Left renal pelvis (tissue), 4 donors: ENCODE measurements at regions not wholly inside any gene's neighbourhood (a gene's known extent, or its start where the extent isn't known, plus 50 kb on each side); places are given as distances from the start of the nearest gene placed in this dataset.
"Not testable (repeated sequence)": the region's sequence is repeated elsewhere in the genome, so short reads cannot be mapped to it uniquely, and the experiment has no call there.

Source experiments
- DNase-seq, 4 donors: peaks; one replicate each; pipeline ENCODE4 v3.0.0-alpha.2; 2013; ENCODE audit warnings: low read depth in 4 of 4, low spot score in 3 of 4

DNA sequence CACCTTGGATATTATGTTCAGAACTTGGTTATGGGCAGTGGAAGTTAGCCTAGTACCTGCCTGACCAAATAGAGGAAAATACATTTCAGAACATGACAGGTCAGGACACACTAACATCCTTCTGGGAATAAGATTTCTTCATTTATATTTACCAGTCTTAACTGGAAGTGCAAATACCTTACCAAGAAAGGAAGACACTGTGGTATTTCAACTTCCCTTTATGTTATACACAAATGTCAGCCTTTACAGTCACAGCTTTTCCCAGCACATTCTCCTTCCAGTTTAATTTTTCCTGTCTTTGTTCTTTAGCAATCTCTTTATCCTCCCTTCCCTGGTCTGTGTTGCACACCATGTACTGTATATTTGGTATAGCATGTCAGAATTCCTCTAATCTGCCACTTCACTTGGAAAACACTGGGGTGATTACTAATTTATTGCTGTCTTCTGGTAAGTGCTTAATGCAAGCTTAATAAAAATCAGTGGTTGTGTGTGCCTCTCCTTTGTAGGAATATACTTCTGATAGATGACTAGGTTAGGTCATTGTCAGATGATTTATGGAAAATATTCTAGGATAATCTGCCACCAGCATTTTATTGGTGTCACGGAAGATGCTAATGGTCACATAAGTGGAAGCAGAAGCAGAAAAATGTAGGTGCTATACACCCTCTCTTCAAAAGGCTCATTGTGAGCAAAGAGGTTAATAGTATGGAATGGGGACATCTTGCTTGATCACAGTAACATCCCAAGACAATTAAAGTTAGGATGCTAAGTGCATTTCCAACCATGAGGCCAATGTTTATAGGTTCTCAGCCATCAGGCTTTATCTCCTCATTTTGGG lies 124.3 kb upstream of the STARD13 start:
- DNase-seq, result no peak

DNA sequence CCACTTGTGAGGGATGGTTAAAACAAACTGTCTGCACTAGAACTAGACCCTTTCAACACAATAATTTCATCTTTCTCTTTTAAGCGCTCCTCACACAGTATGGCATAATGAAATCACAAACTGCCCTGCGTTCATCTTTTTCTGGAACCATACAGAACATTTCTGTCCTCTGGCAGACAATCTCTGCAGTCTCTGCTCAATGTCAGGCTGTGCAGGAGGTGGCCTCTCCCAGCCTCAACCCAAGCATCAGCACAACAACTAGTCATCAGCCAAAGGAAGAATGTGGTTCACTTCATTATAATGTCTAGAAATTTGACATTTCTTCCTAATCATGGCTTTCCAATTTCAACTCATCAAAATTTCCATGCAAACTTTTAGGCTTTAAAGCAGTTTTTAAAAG lies 125.1 kb upstream of the STARD13 start:
- DNase-seq, result no peak

DNA sequence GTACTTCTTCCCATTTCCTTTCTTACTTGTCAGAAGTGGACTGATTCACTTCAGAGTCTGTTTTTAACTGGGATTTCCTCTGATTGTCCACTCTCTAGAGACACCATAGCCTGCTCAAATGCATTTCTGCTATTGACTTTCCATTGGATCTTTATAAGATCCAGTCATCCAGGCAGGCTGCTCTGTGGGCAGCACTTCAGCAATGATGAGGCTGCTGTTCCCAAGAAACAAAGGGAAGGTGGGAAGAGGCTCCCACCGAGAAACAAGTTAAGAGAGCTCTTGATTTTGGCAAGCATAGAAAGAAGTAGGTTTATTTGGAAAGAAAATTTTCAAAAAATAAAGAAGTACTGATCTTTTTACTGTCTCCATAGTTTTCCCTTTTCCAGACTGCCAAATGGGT lies 125.8 kb upstream of the STARD13 start:
- no peak for DNase-seq

DNA sequence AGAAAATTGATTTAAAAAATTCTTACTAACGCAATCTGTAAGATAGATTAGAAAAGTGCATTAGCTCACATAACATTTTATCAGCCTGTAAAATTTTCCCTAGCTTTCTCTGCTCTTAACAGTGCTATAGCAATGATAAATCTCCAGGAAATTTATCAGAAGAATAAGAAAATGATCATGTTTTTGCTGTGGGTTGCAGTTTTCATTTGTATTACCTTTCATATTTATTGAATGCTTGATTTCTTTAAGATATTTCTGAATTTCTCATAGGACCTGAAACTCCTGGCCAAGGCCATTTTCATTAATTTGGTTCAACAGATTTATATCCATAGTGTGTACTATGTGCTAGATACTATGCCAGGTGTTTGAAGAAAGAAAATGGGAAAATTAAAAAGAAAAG lies 130.3 kb upstream of the STARD13 start:
- no peak for DNase-seq

DNA sequence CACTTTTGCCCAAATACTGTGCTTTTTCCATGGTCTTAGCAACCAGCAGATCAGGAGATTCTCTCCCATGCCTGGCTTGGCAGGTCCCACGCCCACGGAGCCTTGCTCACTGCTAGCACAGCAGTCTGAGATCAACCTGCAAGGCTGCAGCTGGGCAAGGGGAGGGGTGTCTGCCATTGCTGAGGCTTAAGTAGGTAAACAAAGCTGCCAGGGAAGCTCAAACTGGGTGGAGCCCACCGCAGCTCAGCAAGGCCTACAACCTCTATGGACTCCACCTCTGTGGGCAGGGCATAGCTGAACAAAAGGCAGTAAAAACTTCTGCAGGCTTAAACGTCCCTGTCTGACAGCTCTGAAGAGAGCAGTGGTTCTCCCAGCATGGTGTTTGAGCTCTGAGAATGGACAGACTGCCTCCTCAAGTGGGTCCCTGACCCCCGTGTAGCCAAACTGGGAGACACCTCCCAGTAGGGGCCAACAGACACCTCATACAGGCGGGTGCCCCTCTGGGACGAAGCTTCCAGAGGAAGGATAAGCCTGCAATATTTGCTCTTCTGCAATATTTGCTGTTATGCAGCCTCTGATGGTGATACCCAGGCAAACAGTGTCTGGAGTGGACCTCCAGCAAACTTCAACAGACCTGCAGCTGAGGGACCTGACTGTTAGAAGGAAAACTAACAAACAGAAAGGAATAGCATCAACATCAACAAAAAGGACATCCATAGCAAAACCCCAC lies 132.8 kb upstream of the STARD13 start:
- not testable (repeated sequence) for DNase-seq

DNA sequence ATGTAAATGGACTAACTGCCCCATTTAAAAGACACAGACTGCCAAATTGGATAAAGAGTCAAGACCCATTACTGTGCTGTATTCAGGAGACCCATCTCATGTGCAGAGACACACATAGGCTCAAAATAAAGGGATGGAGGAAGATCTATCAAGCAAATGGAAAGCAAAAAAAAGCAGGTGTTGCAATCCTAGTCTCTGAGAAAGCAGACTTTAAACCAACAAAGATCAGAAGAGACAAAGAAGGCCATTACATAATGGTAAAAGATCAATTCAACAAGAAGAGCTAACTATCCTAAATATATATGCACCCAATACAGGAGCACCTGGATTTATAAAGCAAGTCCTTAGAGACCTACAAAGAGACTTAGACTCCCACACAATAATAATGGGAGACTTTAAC lies 134.6 kb upstream of the STARD13 start:
- DNase-seq, result not testable (repeated sequence)

DNA sequence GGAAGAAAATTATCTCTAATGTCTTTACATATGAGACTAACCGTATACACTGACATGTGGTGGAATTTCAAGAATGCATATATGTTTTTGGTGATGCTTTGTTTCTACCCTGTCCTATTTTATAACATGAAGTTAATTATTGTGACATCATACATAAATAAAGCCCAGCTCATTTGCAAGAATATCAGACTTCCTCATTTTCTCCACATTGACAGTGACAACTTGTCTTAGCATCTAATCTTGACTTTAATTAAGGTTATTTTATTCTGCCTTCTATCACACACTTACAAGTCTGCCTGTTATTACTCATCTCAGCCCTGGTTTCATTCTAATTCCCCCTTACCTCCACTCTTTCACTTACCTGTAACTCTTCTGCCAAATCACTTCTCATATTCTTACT lies 140.6 kb upstream of the STARD13 start:
- no peak for DNase-seq

DNA sequence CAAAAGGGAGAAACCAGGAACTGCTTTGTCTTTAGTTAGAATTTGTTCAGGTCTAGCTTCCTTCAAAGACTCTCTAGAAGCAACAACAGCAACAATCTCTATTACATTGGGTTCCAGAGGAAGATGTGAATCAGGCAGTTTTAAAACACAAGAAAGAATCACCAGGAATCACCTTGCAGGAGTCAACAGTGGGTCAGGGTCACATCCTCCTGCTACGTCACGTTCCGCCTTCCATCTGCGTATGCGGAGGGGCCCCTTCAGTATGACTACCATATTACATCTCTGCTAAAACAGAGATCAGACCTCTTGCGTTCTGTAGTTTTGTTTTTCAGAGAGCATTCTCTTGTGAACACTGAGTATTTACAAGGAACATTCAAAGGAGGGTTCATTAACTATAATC lies 147.8 kb upstream of the STARD13 start:
- DNase-seq, result no peak

DNA sequence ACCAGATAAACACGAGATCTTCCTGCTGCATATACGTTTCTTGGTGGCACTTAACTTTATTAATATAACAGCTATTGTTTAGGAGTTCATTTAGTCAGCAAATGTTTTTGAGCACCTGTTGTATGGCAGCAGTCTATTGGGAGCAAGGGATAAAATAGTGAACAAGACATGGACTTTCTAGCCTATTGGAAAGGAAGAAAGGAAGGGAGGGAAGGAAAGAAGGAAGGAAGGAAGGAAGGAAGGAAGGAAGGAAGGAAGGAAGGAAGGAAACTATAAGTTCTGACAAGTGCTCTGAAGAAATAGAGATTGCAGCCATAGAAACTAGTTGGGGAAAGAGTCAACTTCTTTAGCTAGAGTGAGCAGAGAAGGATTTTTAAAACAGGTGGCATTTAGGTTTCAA lies 149.1 kb upstream of the STARD13 start:
- DNase-seq, result no peak

DNA sequence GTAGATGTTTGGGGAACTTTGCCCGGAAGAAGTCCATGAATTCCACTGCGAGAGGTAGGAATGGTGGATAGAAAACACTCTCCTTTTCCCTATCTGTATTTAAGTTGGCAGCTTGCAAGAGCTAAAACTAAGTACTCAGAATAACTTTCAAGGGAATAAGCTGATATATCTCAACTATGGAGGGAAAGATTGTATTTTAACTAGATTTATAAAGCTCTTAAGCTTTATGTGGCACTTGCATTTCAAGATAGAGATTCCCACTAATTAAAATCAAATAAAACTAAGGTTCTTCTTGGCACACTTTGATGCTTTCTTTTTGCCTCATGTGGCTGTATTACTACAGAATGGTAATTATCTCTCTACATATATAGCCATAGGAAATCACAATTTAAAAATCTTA lies 149.7 kb upstream of the STARD13 start:
- no peak for DNase-seq

DNA sequence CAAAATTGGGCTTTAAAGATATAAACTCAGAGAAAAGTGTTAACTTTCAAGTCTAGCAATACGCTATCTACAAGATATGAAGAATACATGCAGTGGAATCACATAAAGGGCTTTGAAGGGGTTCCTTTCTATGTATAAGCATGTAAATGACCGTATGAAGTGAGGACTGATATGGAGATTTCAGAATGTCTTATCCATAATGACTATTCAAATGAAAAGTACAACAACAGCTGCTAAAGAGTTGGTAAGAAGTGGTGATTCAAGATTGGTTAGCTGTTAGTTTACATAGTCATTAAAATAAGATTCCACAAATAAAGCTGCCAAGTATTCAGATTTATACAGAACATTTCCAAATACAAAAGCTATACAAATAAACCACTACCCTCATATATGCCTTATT lies 153.4 kb upstream of the STARD13 start:
- no peak for DNase-seq

DNA sequence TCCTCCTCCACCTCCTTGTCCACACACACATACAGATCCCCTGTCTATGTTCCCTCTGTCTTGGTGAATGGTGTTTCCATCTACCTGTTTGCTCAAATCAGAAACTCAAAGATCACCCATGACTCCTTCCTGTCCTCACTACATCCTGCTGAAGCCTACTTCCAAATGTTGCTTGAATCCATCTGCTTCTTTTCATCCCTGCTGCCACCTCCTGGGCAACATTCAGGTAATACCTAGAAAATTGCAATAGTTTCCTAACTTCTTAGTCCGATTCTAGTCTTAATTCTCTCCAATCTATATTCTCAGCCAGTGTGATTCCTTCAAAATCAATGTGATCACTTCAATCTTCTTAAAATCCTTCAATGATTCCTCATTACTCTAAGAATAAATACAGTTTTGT lies 155.5 kb upstream of the STARD13 start:
- no peak for DNase-seq

DNA sequence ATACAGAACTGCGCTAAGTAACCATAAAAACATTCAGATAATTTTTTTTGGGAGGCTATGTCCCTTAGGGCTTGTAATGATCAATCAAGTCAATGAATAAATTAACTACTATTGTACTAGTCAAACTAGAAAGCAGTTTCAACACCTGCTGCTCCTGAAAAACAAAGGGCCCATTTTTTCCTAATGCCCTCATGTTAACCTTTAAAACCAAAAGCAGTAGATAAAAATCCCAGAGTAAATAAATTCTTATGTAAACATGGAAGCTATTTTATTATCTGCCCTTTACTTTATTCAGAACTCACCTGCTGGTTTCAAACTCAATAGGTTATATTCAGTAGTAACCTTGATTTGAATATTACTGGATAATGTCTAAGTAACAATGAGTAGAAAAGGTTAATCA lies 159.5 kb upstream of the STARD13 start:
- DNase-seq, result no peak

DNA sequence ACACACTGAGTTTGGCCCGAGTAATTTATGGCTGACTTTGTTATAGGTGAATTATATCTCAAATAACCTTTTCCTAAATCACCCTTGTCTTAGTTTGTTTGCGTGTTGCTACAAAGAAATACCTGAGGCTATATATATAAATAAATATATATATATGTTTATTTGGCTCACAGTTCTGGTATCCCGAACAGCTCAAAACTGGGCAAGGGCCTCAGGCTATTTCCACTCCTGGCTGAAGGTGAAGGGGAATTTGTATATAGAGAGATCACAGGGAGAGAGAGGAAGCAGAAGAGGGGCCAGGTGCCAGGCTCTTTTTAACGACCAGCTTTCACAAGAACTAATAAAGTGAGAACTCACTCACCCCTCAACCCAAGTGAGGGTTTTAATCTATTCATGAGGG lies 159.9 kb upstream of the STARD13 start:
- no peak for DNase-seq

DNA sequence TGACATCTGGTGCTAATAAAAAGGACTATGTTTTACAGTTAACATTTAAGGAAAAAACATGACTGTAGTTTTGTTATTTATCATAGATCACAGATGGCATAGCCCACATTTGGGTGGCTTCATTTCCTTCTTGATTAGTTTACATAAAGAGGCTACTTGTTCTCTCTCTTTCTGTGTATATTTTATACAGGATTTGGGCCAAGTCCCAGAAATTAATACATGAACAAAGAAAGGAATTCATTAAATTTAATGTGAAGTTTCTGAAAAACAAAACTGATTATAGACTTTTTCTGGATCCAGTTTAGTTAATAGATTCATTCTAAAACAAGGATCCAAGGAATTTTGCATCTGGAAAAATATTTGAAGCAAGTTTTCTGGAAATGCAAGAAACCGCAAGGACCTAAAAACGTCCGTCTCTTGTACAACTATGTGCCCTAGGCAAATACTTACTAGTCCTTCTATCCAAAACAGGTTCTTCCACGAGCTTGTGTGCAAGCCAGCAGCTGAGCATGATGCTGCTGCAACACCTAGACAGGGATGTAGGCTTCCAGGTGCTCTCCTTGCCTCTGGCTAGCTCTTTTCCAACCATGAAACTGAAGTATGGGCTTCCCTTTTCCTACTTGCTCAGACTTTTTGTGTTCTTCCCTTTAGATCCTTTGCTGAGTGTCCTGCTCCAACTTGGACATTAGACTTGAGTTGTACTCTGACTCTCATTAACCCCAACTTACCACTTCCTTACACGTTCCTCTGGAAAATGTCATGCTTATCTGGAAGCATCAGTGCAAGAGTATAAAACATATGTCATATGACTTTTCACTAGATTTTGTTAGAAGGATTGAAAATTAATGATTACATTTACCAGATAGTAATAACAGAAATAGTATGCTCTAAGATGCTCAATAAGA lies 161.5 kb upstream of the STARD13 start:
- DNase-seq, result no peak

DNA sequence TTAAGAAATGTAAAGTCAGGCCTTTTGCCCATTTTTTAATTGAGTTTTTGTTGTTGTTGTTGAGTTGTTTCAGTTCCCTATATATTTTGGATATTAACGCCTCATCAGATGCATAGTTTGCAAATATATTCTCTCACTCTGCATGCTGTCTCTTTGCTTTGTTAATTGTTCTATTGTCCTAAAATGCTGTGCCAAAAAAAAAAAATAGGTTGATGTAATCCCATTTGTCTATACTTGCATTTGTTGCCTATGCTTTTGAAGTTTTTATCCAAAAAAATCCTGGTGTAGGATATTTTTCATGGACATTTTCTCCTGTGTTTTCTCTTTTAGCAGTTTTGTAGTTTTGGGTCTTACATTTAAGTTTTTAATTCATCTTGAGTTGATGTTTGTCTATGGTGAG lies 163.3 kb upstream of the STARD13 start:
- no peak for DNase-seq

DNA sequence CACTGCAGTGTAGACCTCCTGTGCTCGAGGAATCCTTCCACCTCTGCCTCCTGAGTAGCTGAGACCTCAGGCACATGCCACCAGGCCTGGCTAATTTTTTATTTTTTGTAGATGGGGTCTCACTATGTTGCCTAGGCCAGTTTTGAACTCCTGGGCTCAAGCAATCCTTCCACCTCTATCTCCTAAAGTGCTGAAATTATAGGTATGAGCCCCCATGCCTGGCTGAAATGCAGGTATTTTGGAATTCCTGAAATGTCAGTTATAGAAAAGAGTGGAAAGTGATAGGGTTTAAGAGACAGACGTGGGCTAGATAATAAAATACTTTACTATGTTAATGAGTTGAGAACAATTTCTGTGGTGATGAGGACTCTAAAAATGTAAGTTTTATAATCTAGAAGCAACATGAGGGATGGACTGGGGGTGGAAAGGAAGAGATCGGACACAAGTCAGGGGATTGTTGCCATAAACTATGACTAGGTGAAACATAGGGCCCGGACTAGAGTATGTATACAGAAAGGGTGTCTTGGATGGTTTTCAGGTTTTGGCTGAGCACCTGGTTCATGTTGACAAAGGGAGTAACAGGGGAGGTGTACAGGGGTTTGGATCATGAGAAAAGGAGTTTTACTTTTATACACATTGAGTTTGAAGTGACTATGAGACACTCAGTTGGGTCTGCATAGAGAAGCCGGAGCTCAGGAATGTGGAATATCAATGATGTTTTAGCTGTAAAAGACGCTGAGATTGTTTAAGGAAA lies 165.6 kb upstream of the STARD13 start:
- DNase-seq, result no peak

DNA sequence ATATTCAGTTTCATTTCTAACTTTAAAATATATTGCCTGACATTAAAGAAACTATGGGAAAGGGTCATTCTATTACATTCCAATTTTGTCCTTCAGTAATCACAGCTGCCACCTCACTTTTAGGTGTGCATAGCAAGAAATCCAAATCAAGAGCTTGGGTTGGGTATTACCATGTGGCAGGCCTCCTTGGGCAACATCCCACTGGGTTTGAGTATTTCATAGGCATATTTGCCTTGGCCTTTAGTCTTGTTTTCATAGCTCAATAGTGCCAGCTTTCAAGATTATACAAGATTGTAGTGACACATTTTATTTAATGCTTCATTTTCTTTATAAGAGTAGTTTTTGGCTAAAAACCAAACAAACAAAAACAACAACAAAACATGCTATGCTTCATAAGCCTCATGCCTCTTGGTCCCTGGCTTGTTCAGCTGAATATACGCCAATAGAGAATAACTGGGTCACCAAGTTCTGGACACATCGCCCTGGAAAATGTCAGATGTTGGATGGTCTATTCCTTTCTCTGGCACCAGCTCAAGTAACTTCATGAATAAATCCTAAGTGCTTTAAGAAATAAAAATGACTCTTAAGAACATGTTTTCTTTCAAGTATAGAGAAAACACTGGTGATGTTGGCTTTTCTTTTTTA lies 167.4 kb upstream of the STARD13 start:
- DNase-seq, result no peak

DNA sequence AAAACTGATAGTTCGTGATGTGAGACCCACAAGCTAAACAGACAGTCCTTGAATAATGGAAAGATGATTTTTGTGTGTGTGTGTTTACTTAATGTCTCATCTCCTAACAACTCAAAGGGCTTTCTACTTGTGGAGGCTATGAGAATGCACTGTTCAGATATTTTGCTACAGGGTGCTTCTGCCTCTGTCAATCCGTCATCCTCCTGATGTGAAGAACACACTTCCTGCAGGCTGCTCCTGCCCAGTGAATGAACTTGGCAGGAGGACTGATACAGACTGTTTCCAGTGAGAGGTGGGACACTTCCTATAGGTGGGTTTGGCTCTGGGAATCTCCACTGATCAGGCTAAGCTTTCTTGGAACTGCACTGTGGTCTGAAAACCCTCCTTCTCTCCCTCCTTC lies 168.4 kb upstream of the STARD13 start:
- DNase-seq, result no peak
